ENCODE measurements at regions not wholly inside any gene's neighbourhood (a gene's known extent, or its start where the extent isn't known, plus 50 kb on each side); places are given as distances from the start of the nearest gene placed in this dataset.

DNA sequence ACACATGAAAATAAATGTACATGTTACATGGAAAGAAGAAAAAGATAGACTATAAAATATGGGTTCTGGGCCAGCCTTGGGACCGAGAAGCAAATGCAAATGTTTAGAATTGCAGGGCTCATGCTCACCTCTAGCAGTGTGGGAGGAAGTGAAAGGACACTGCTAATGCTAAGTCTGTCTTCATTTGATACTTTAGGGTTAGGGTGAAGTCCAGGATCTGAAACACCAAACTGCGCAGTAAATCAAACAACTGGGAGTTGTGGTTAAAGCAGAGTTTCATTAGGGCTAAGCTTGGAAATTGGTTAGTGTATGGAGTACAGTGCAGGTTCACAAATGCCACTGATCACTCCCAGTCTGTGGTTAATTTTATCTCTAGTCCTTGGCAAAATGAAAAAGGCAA, 73.2 kb upstream of the PDK4 start:
- Mint-ChIP-seq H3K4me1 (ENCODE audit: low read depth) (peaks cover 5% of the 10 kb centered on the region), H3K27me3 (no peaks in the 10 kb centered on the region), H3K36me3 (ENCODE audit: insufficient read depth) (no peaks in the 10 kb centered on the region), H3K9me3 (ENCODE audit: low read depth) (peaks cover 4% of the 10 kb centered on the region), H3K4me3 (ENCODE audit: low read depth) (no peak overlapping the region), H3K27ac (no peak overlapping the region)
- TF ChIP-seq, protein P1, sequence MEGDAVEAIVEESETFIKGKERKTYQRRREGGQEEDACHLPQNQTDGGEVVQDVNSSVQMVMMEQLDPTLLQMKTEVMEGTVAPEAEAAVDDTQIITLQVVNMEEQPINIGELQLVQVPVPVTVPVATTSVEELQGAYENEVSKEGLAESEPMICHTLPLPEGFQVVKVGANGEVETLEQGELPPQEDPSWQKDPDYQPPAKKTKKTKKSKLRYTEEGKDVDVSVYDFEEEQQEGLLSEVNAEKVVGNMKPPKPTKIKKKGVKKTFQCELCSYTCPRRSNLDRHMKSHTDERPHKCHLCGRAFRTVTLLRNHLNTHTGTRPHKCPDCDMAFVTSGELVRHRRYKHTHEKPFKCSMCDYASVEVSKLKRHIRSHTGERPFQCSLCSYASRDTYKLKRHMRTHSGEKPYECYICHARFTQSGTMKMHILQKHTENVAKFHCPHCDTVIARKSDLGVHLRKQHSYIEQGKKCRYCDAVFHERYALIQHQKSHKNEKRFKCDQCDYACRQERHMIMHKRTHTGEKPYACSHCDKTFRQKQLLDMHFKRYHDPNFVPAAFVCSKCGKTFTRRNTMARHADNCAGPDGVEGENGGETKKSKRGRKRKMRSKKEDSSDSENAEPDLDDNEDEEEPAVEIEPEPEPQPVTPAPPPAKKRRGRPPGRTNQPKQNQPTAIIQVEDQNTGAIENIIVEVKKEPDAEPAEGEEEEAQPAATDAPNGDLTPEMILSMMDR (IDR thresholded peaks at IDR 0.05; ENCODE audit: unreplicated experiment) = no peak
- no peak for DNase-seq (ENCODE audit: low spot score, unreplicated experiment)

DNA sequence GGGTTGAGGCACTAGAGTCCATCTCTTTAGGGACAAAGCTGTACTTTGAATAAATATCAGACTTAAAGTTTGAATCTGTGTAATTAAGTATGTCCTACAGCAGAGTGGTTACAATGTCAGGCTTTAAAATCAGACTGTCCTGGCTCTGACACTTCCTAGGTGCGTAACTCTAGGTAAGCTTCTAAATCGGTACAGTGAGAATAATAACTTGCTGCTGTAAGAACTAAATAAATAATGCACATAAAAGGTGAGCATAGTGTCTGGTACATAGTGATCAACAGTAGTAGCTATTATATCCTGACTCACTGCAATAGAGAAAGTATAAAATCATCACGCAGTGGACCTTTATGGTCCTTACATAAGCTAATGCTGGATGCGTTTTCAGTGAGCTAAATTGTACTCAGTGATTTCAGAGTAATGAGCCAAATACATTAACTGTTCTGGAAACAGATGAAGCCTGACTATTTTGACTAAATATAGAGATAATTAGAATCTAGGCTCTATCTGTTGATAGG, 72.2 kb upstream of the PDK4 start:
- TF ChIP-seq, protein P1 (IDR thresholded peaks at IDR 0.05; ENCODE audit: unreplicated experiment) = no peak

DNA sequence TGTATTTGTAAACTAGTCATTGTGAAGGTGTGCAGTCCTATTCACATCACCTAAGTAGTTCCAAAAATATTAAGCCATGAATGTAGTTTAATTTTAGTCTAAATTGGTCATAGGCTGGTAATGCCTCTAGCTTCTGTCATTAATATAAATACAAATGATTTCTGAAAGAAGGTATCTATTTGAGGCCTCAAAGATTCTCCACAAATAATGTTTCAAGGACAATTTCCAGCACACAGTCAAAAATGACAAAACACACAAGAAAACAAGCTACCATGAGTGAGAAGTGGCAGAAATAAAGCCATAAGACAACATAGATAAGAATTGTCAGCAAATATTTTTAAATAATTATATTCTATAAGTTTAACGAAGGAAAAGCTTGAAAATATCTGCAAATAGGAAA, 66.7 kb upstream of the PDK4 start:
- Mint-ChIP-seq H3K4me1 (ENCODE audit: low read depth) (peaks cover 12% of the 10 kb centered on the region), H3K4me3 (ENCODE audit: low read depth) (no peak overlapping the region), H3K9me3 (ENCODE audit: low read depth) (peaks cover 16% of the 10 kb centered on the region), H3K36me3 (ENCODE audit: insufficient read depth) (peaks cover 2% of the 10 kb centered on the region), H3K27ac (no peak overlapping the region), H3K27me3 (no peaks in the 10 kb centered on the region)
- TF ChIP-seq, protein P1 (IDR thresholded peaks at IDR 0.05; ENCODE audit: unreplicated experiment) = no peak
- no peak for DNase-seq (ENCODE audit: low spot score, unreplicated experiment)

More for the DNA sequence above, 72.2 kb upstream of the PDK4 start:
- Mint-ChIP-seq H3K27ac (no peak overlapping the region), H3K27me3 (no peaks in the 10 kb centered on the region), H3K36me3 (ENCODE audit: insufficient read depth) (no peaks in the 10 kb centered on the region), H3K4me1 (ENCODE audit: low read depth) (peaks cover 5% of the 10 kb centered on the region), H3K9me3 (ENCODE audit: low read depth) (peaks cover 5% of the 10 kb centered on the region), H3K4me3 (ENCODE audit: low read depth) (no peak overlapping the region)
- DNase-seq (ENCODE audit: low spot score, unreplicated experiment) = no peak

DNA sequence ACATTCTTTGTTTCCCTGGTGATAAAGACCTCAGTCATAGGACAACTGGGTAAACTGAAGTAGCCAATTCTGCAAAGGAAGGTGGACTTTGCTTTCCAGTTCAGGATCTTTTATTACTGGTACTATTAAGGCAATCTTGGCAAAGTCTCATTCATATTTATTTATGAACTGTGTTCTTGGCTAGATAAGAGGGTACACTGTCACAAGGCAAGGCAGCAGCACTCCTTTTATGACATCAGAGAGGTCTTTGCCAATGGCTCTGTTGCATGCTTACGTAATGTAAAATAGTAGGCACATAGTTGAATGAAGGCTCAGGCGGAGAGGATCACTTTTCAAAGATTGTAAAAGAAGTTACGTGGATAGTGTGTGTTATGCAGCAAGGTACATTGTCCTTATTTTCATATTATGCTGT, 63.7 kb upstream of the PDK4 start:
- H3K36me3 Mint-ChIP-seq (ENCODE audit: insufficient read depth) = peaks cover 2% of the 10 kb centered on the region
- H3K27ac Mint-ChIP-seq = no peak overlapping the region
- H3K4me3 Mint-ChIP-seq (ENCODE audit: low read depth) = no peak overlapping the region
- no peak for DNase-seq (ENCODE audit: low spot score, unreplicated experiment)
- H3K4me1 Mint-ChIP-seq (ENCODE audit: low read depth) = peaks cover 11% of the 10 kb centered on the region
- H3K27me3 Mint-ChIP-seq = no peaks in the 10 kb centered on the region
- peaks cover 11% of the 10 kb centered on the region for H3K9me3 Mint-ChIP-seq (ENCODE audit: low read depth)
- TF ChIP-seq, protein P1 (IDR thresholded peaks at IDR 0.05; ENCODE audit: unreplicated experiment) = no peak

DNA sequence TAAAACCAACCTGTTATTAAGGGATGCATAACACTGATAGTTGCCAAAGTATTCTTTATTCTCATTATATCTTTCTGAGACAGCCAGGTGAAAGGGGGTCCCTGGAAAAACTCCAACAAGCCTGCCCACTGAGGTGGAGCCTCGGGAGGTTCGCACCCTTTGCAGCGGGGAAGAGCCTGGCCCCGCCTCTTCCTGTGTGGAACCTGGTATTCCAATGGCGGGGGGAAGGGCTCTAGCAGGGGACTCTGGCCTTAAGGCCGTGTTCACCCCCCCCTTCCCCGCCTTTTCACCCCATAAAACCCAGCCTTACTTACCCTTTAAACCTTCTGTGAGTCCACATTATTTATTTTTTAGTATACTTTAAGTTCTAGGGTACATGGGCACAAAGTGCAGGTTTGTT, 62.4 kb upstream of the PDK4 start:
- Mint-ChIP-seq H3K4me3 (ENCODE audit: low read depth) (no peak overlapping the region), H3K27me3 (no peaks in the 10 kb centered on the region), H3K9me3 (ENCODE audit: low read depth) (peaks cover 11% of the 10 kb centered on the region), H3K36me3 (ENCODE audit: insufficient read depth) (peaks cover 2% of the 10 kb centered on the region), H3K4me1 (ENCODE audit: low read depth) (peaks cover 11% of the 10 kb centered on the region), H3K27ac (no peak overlapping the region)
- TF ChIP-seq, protein P1 (IDR thresholded peaks at IDR 0.05; ENCODE audit: unreplicated experiment) = no peak
- no peak for DNase-seq (ENCODE audit: low spot score, unreplicated experiment)

All from progenitor cell of endocrine pancreas (in vitro differentiated cells).